Stimulated activated CD8-positive, alpha-beta memory T cell treated with anti-CD3 and anti-CD28 coated beads, Interleukin-7, amount 100 ng/mL, for 48 hours (primary cell): ENCODE measurements at regions not wholly inside any gene's neighbourhood (a gene's known extent, or its start where the extent isn't known, plus 50 kb on each side); places are given as distances from the start of the nearest gene placed in this dataset.
"Not testable (repeated sequence)": the region's sequence is repeated elsewhere in the genome, so short reads cannot be mapped to it uniquely, and the experiment has no call there.

ENCODE experiments used
- DNase-seq, 2 donors: peaks; one replicate each; pipeline ENCODE4 v3.0.0-alpha.2; 2020; ENCODE audit warnings: low read depth in 1 of 2; ENCODE audit errors: extremely low read depth in 1 of 2

DNA sequence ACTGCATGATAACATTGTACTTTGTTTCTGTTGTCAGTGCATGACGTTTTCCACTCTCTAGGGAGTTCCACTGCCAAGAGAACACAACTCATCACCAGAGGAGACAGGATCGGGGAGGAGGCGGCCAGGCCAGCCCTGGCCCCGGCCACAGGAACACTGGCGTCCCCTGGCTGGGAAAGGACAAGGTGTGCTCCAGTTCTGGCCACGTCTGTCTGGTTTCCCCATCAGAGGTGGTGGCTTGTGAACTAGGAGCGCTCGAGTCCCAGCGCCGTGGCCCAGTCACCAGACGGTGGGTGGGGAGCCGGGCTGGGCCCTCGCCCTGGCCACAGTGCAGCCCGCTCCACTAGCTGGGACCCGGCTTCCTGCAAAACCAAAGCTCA is 211.9 kb upstream of the IRX4 start:
- no peak for DNase-seq

DNA sequence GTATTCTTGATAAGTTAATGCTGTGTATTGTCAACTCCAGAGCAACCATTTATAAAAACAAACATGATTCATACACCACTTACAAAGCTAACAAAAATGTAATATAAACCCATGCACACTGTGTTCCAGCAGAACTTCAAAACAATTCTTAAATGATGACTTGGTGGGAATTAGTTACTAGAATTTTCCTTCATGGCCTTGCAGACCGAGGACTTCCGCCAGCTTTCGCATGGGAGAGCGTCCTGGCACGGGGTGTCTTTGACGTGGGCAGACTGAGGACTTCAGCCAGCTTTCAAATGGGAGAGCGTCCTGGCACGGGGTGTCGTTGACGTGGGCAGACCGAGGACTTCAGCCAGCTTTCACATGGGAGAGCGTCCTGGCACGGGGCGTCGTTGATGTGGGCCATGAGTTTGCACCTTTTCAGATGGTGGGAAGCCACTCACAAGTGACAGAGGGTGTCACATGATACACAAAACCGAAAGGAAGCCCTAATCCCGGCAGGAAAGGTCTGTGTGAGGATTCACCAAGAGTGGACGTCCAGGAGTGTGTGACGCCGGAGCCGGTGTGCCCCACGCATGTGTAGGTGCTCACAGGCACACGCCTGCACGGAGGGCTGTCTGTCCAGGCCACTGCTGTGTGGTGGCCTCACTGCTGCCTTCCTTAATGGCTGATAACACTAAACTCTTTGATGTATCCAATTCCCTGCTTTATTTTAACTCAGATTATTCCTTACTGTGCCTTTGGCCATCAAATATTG is 211.3 kb upstream of the IRX4 start:
- DNase-seq, result no peak

DNA sequence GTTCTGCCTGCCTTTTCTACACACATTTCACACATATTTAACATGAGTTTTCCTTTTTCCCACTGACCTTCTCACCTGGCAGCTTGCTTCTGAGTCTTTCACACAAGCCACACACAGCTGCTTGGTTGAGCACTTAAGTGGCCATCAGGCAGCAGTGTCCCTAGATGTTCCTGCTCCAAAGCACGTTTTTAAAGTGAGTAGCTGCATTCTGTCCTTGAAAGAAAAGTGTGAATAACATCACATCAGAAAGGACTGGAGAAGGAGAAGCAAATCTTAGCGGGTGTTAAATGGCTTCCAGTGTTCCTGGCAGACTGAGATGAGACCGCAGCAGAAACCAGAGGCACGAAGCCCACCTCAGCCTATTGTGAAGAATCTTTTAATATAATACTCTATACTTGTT is 209.2 kb upstream of the IRX4 start:
- no peak for DNase-seq

DNA sequence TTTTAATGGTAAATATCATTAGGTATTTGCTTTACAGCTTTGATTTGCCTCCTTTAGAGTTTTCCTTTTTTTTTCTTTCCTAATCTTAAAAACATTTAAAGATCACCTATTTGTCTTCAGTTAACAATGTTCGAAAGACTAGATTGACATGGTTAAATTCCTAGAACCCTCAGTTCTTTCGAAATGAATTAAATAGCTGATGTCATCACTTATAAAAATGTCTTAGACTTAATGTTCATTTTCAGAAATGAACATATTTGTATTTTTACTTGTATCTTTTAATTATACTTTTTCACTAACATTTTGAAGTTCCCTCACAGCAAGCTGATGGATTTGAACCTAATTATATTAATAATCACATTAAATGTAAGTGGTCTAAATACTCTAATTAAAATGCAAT is 205.3 kb upstream of the IRX4 start:
- no peak for DNase-seq

DNA sequence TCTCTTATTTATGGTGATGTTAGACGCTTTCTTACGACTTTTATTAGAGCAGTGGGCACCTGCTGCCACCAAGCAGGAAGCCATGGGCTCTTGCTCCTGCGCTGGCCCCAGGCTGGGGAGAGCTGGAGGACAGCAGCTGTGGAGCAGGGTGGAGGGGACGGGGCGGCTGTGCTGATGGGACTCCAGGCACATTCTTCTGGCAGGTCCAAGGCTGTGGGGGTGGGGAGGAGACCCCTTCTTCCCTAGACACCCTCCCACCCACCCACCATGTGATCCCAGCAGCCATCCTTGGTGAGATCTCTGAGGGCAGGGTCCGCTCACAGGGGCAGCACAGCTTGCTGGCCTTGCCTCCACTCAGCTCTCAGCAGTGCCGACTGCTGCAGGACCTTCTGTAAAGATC is 192.6 kb upstream of the IRX4 start:
- no peak for DNase-seq

DNA sequence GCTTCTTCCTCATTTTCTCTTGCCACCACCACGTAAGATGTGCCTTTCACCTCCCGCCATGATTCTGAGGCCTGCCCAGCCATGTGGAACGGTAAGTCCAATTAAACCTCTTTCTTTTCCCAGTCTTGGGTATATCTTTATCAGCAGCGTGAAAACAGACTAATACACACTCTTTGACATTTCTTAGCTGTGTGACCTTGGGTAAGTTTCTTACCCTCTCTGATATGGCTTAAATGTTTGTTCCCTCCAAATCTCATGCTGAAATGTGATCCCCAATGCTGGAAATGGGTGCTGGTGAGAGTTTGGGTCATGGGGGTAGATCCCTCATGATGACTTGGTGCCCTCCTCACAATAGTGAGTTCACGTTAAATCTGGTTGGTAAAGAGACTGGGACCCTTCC is 188.8 kb upstream of the IRX4 start:
- DNase-seq, result no peak

DNA sequence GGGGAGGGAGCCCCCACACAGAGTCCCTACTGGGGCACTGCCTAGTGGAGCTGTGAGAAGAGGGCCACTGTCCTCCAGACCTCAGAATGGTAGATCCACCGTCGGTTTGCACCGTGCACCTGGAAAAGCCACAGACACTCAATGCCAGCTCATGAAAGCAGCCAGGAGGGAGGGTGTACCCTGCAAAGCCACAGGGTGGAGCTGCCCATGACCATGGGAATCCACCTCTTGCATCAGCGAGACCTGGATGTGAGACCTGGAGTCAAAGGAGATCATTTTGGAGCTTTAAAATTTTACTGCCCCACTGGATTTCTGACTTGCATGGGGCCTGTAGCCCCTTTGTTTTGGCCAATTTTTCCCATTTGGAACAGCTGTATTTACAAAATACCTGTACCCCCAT is 188.1 kb upstream of the IRX4 start:
- not testable (repeated sequence) for DNase-seq

DNA sequence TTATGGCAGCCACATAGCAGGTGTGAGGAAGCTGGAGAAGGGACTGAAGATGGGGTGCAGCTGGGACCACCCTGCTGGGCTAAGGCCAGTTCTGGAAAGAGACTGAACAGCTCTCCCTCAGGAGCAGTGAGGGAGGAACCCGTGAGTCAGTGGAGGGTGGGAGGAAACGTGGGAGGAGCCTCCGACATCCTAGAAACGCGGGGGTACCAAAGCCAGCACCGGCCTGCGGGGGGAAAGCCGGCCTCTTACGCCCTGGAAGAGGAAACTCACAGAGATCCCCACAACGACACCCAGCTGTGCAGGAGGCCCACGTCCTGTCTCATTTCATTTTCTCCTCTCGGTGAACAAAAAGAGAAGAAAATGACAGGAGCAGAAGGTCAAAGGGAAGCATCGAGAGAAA is 185.8 kb upstream of the IRX4 start:
- no peak for DNase-seq

DNA sequence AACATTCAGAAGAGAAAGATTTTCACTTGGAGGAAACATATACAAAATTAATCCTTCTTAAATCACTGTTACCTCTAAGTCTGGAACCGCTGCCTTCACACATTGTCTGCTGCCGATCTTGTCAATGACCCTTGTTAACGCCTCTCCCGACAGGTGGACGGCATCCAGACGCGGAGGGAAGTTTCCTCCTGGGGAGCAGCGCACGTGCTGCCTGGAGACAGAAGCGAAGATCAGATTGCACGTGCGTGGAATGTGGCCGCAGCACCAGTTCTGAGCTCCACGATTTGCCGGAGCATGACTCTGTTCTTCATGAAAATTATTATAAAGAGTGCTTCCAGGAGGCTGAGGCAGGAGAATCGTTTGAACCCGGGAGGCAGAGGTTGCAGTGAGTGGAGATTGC is 183.6 kb upstream of the IRX4 start:
- no peak for DNase-seq

DNA sequence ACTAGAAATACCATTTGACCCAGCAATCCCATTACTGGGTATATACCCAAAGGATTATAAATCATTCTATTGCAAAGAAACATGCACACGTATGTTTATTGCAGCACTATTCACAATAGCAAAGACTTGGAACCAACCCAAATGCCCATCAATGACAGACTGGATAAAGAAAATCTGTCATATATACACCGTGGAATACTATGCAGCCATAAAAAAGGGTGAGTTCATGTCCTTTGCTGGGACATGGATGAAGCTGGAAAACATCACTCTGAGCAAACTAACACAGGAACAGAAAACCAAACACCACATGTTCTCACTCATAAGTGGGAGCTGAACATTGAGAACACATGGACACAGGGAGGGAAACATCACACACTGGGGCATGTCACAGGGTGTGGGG is 180.7 kb upstream of the IRX4 start:
- not testable (repeated sequence) for DNase-seq

DNA sequence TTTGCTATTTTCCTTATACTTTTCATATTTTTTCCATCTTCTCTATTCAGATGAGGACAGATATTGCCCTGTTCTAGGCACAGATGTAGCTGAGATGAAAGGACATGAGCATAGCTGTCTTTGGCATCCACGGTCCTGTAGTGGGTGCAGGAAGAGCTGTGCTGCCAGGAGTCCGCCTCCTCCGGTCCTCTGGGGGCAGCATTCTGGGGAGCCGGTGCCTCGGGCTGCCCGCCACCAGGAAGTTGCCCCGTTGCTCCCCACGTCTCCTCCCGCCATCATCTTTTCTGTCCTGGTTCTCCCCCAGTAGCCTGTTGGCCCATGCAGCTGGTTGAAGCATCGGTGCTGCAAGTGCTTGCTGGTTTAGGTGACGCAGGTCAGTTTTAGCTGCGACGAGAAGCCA is 170.0 kb upstream of the IRX4 start:
- DNase-seq, result no peak

DNA sequence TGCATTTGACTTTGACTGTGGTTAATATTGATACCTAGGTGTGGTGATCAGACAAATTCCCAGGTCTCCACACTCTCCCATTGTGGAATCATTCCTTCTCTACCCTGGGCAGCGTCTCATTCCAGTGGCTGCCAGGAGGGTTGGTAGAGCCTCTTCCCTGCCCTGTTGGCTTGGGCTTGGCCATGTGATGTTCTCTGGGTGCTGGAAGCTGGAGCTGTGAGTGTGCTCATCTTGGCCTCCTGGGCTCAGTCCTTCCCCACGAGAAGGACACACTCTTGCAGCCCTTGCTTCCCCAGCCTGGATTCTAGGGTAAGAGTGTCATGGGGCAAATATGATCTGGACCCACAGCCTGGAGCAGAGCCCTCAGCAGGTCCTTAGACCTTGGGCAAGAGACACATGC is 167.2 kb upstream of the IRX4 start:
- no peak for DNase-seq

DNA sequence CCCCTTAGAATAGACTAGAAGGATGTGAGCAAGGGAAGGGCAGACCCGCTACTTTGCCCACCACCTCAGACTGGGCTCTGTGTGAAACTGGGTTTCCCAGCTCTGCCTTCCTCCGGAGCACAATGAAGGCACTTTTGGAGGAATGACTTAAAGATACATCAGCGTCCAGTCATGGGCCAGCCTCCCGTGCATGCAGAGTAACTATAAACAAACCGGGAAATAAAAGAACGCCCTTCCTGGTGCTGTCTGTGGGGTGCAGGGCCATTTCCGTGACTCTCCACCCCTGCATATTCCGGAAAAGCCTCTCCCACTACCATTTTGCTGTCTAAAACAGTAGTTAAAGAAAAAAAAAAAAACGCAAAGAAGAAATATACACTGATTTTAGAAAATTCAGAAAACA is 165.9 kb upstream of the IRX4 start:
- no peak for DNase-seq

DNA sequence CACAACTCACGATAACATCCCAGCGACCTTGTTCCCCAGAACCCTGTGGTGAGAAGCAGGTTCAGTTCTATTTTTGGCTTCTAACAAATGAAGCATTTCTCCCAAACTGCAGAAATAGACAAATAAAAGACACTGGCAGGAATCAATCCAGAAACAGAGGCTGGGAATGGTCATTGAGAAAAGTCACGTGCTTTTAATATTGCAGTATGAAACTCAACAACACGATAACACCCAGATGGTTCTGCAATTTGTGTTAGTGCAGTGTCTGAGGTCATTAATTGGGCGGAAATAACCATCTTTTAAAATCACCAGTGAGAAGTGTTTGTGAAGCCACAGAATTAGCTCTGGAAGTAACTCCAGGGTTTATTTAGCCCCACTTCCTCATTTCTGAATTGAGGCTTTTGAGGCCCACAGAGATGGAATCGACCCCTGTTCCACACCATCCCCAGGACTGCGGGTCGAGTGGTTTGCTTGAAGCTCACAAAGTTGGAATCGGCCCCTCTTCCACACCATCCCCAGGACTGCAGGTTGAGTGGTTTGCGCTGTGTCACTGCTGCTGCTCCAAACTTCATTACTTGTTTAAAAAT is 164.7 kb upstream of the IRX4 start:
- no peak for DNase-seq

DNA sequence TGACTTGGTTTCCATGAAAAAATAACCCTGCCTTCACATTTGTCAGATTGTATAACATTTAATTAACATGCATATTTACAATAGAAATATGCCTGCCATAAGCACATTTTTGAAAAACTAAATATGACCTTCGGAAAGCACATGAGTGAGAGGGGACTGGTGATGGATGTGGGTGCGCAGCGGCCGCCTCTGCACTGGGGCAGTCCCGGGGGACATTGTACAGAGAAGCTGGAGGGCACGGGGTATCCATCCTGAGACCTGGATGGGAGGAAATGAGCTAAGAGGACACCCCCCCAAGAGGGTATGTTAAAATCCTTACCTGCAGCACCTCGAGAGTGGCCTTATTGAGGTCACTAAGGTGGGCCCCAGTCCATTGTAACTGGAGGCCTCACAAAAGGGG is 161.3 kb upstream of the IRX4 start:
- no peak for DNase-seq

DNA sequence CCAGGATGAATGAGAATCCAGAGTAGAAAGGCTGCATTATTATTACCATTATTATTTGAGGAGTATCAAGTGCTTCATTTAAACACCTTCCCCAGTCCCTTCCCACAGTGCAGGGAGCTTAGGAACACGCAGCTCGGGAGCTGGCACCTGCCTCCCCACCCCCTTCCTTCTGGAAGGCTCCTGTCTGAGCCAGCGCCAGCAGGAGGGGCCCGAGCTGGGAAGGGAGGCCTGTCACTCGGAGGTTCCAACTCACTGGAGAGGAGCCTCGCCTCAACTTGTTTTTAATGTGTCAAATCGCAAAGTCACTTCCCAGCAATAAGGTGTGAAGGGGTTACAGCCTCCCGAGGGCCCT is 156.4 kb upstream of the IRX4 start:
- DNase-seq, result no peak

DNA sequence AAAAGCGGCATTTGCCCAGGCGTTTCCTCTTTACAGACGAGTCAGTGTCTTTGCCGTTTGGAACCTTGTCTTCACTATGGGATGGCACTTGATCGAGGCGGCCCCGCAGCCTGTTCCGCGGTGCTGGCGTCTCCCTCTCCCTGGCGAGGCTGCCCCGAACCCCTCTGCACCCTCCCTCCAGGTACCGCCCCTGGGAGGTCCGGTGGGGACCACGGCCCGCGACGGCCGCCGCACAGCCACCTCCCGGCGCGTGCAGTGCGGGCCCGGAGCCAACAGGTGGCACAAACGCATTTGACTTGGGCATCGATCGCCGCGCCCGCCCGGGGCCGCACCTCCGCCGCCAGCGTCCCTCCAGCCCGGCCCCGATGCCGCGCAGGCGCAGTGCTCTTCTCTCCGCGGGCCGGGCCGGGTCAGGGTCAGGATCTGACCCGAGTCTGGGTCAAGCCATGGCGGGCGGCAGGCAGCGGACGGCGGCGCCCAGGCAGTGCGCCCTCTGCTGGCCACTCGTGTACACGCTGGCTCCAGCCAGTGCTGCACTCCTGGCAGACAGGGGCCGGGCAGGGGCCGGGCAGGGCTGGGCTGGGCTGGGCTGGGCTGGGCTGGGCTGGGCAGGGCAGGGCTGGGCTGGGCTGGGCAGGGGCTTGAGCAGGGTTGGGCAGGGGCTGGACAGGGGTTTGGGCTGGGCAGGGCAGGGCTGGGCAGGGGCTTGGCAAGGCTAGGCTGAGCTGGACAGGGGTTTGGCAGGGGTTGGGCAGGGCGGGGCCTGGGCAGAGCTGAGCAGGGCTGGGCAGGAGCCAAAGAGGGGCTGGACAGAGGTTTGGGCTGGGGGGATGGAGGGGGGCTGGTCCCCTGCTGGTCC is 155.8 kb upstream of the IRX4 start:
- DNase-seq, result peak; percentile 24 to 26

DNA sequence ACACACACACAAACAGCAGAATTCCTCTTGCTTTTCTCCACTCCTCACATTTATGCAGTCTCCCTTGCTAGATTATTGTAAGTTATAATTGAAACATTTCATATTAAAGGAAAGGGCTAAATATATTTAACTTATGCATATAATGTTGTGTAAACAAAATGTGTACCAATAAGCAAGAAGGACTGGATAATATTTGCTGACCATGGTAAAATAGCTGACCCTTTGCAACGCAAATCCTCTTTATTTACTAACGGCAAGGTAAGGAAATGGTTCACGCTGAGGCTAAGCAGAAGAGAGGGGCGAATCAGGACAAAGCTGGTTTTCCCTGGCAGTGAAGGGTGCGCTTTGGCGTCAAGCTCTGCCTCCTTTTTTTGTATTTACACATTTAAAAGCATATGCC is 154.2 kb upstream of the IRX4 start:
- no peak for DNase-seq

DNA sequence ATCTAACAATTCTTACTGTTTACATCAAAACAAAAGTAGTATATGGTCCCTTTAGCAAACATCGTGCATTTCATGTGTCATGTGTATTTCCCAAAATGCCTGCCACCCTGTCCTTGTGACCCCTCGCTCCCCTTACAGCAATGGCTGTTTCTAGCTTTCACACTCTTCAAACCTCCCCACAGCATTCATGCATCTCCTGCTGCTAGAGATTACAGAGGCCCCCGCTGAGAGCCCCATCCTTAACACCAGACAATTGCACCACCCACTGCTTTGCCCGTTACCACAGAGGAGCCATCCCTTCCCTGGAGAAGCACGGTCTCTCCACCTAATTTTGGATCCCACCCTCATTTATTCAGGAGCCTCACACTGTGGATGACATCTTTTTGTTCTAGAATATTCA is 149.7 kb upstream of the IRX4 start:
- DNase-seq, result no peak

DNA sequence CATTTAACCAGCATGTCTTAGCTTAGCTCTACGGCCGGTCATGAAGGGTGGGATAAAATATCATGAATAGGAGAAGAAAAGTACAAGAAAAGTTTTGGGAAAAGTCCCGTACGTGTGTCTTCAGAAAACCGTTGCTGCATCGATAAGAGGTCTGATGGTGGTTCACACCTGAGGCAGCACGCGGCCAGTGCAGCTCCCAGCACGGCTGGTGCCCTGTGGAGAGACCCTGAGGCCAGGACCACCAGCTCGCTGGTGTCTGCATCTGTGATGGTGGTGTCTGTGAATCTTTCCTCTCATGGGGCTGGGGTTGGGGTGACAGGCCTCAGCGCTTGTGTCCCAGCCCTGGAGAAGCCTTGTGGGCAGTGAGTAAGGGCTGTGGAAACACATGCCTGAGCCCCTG is 148.9 kb upstream of the IRX4 start:
- DNase-seq, result no peak

DNA sequence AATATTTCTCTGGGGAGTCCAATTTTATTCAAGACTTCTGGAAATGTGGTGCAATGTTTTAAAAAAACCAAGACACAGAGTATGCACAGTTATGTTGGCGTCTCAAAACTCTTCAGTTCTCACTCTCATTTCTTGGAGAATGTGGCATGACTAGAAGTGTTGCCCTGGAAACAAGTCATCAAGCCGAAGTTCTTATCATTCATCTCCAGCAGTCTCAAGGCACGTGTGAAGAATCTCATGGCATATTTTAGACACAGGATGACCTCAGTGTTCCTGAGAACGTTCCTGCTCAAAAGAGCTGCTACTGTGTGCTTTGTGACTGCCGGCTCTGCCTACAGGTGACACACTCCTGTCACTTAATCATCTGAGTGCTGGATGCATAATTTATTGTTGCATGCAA is 147.4 kb upstream of the IRX4 start:
- DNase-seq, result no peak

DNA sequence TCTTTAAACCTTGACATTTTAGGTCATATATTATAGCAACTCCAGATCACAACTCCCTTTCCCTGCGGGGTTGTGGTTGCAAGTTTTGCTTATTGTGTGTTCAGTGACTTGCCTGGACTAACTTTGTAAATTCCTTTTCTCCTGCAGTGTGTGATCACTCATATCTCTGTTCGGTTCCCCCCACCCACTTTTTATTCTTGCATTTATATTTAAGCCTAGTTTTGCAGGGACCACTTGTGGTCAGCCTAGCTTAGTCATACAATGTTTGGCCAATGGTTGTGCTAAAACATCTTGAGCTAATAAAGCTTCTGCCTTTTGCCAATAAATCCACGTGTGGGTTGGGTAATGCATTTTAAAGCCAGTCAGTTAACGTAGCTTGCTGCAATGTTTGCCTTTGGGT is 146.5 kb upstream of the IRX4 start:
- DNase-seq, result no peak
